HG02798 (cell line): ENCODE measurements at regions not wholly inside any gene's neighbourhood (a gene's known extent, or its start where the extent isn't known, plus 50 kb on each side); places are given as distances from the start of the nearest gene placed in this dataset.

Experiments used
- ATAC-seq: cut with Tn5 transposase; IDR thresholded peaks from one replicate; pipeline ENCODE4 v1.9.1; 2021; ENCODE audit warnings: mild to moderate bottlenecking; ENCODE audit not compliant: unreplicated experiment, poor library complexity

- no peak for ATAC-seq
These were observed 226.7 kb downstream of the LMO4 start for GRCh38 chr1:87555366-87555765.

GRCh38 chr1:87556326-87556725, 227.6 kb downstream of the LMO4 start:
- no peak for ATAC-seq

GRCh38 chr1:87558921-87559320, 230.2 kb downstream of the LMO4 start:
- no peak for ATAC-seq

GRCh38 chr1:87560137-87560536, 231.5 kb downstream of the LMO4 start:
- no peak for ATAC-seq

GRCh38 chr1:87560601-87561360, 232.1 kb downstream of the LMO4 start:
- no peak for ATAC-seq

- ATAC-seq, result no peak
These were observed 234.5 kb downstream of the LMO4 start for GRCh38 chr1:87563211-87563610.

GRCh38 chr1:87565861-87566260, 237.2 kb downstream of the LMO4 start:
- no peak for ATAC-seq

- ATAC-seq, result no peak
These were observed 239.3 kb downstream of the LMO4 start for GRCh38 chr1:87568005-87568404.

GRCh38 chr1:87568911-87569310, 240.2 kb downstream of the LMO4 start:
- ATAC-seq, result no peak

- no peak for ATAC-seq
These were observed 243.3 kb downstream of the LMO4 start for GRCh38 chr1:87572008-87572407.

- ATAC-seq, result no peak
These were observed 244.2 kb downstream of the LMO4 start for GRCh38 chr1:87572891-87573290.

- ATAC-seq, result no peak
These were observed 246.8 kb downstream of the LMO4 start for GRCh38 chr1:87575528-87575927.

GRCh38 chr1:87578464-87578863, 249.8 kb downstream of the LMO4 start:
- no peak for ATAC-seq

GRCh38 chr1:87583459-87583858, 254.8 kb downstream of the LMO4 start:
- no peak for ATAC-seq

GRCh38 chr1:87584586-87584985, 255.9 kb downstream of the LMO4 start:
- no peak for ATAC-seq

GRCh38 chr1:87586501-87586900, 257.8 kb downstream of the LMO4 start:
- no peak for ATAC-seq

- peak; percentile 77 for ATAC-seq
These were observed 259.8 kb downstream of the LMO4 start for GRCh38 chr1:87588495-87588894.

GRCh38 chr1:87591492-87591891, 262.8 kb downstream of the LMO4 start:
- no peak for ATAC-seq

- peak; percentile 90 for ATAC-seq
These were observed 263.5 kb downstream of the LMO4 start for GRCh38 chr1:87592156-87592555.

- no peak for ATAC-seq
These were observed 266.2 kb downstream of the LMO4 start for GRCh38 chr1:87594736-87595383.

GRCh38 chr1:87595384-87595781, 266.7 kb downstream of the LMO4 start:
- no peak for ATAC-seq

GRCh38 chr1:87598429-87598828, 269.7 kb downstream of the LMO4 start:
- no peak for ATAC-seq
